ENCODE measurements at regions not wholly inside any gene's neighbourhood (a gene's known extent, or its start where the extent isn't known, plus 50 kb on each side); places are given as distances from the start of the nearest gene placed in this dataset.
"Not testable (repeated sequence)": the region's sequence is repeated elsewhere in the genome, so short reads cannot be mapped to it uniquely, and the experiment has no call there.

DNA sequence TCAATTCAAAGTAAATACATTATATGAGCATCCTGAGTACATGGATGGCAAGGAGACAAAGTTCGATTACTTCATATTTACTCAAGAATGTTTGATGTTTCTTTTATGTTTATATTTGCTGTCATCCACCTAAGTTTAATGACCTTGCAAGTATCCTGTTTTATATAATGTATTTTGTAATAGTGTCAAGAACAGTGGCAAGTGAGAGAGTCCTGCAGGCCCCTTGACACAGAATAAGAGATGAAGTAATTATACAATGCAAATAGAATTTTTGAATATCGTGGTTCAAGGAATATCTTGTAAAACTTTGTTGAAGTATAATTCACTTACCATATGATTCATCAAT, 68.8 kb upstream of the UGT2A3 start:
- TF ChIP-seq, protein P1, sequence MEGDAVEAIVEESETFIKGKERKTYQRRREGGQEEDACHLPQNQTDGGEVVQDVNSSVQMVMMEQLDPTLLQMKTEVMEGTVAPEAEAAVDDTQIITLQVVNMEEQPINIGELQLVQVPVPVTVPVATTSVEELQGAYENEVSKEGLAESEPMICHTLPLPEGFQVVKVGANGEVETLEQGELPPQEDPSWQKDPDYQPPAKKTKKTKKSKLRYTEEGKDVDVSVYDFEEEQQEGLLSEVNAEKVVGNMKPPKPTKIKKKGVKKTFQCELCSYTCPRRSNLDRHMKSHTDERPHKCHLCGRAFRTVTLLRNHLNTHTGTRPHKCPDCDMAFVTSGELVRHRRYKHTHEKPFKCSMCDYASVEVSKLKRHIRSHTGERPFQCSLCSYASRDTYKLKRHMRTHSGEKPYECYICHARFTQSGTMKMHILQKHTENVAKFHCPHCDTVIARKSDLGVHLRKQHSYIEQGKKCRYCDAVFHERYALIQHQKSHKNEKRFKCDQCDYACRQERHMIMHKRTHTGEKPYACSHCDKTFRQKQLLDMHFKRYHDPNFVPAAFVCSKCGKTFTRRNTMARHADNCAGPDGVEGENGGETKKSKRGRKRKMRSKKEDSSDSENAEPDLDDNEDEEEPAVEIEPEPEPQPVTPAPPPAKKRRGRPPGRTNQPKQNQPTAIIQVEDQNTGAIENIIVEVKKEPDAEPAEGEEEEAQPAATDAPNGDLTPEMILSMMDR (IDR thresholded peaks at IDR 0.05; ENCODE audit: low read length): not testable (repeated sequence)
- TF ChIP-seq EZH2phosphoT487 (IDR thresholded peaks at IDR 0.05; ENCODE audit: low read length): not testable (repeated sequence)

All from MM.1S (cell line).